K562 (cell line): ENCODE measurements at regions not wholly inside any gene's neighbourhood (a gene's known extent, or its start where the extent isn't known, plus 50 kb on each side); places are given as distances from the start of the nearest gene placed in this dataset.

Experiments
- ATAC-seq: fragments of 200-7000 bp; cut with Tn5 transposase; 3 replicates; pipeline ENCODE4 v1.9.1; 2020; ENCODE audit warnings: moderate library complexity
- BruUV-seq: library from RNA; stranded (reverse); fragments of 400-500 nt; replicated peaks from 2 replicates; lab custom pipeline; 2021; lab: Mats Ljungman, UMichigan
- CTCF ChIA-PET: fragments of 300-600 bp; formaldehyde crosslinking; extraction: SDS; loops from one replicate; lab custom pipeline; 2021; ENCODE audit warnings: low intra/inter-chr PET ratio; lab: Yijun Ruan, JAX
- POLR2A ChIA-PET: fragments of 300-600, 350-650 bp; sonication (Branson Sonifier 250); formaldehyde crosslinking; extraction: SDS; loops from one replicate; lab custom pipeline; 2021; ENCODE audit warnings: antibody characterized with exemption, inconsistent platforms; lab: Yijun Ruan, JAX
- DNase-seq, 4 experiments: peaks; one replicate each; pipeline versions ENCODE4 v3.0.0 to v3.0.0-alpha.2; 2011 to 2018; ENCODE audit warnings: low spot score in 3 of 4, mixed read lengths in 3 of 4; ENCODE audit errors: extremely low read depth in 1 of 4
- FAIRE-seq: peaks from 2 replicates; lab custom pipeline; 2011; peaks lifted over from hg19 to GRCh38; lab: Jason Lieb, UNC
- H2AFZ ChIP-seq: 2 replicates; pipeline ENCODE4 v1.6.0; 2011; ENCODE audit warnings: low read depth, low read length, control low read depth, inconsistent platforms
- H3K27ac ChIP-seq: fragments of 200-600 bp; 3 replicates; pipeline ENCODE4 v1.8.0; 2011; ENCODE audit warnings: low read depth, mild to moderate bottlenecking, control low read depth, inconsistent platforms, low read length, moderate library complexity, mixed read lengths; ENCODE audit errors: extremely low read depth
- H3K27me3 ChIP-seq, 2 experiments: fragments of 300-600 bp in 1 of 2; 2 replicates in 1 of 2; 3 replicates in 1 of 2; pipeline versions ENCODE4 v1.6.0 to v1.8.0; 2011; ENCODE audit warnings: inconsistent platforms in 2 of 2, low read length in 2 of 2, mild to moderate bottlenecking in 1 of 2, mixed read lengths in 1 of 2, moderate library complexity in 1 of 2; ENCODE audit not compliant: control insufficient read depth in 2 of 2, insufficient read depth in 2 of 2
- H3K36me3 ChIP-seq: fragments of 300-600 bp; 3 replicates; pipeline ENCODE4 v1.8.0; 2011; ENCODE audit warnings: mild to moderate bottlenecking, low read length, inconsistent platforms; ENCODE audit not compliant: control insufficient read depth, insufficient read depth
- H3K4me1 ChIP-seq, 2 experiments: fragments of 200-600 bp in 1 of 2; replicated peaks in 1 of 2; 2 replicates in 1 of 2; 3 replicates in 1 of 2; pipeline versions ENCODE4 v1.5.1 to v1.8.0; 2011; ENCODE audit warnings: inconsistent platforms in 2 of 2, low read length in 2 of 2, mild to moderate bottlenecking in 1 of 2, mixed read lengths in 1 of 2, moderate library complexity in 1 of 2; ENCODE audit not compliant: control insufficient read depth in 2 of 2, insufficient read depth in 2 of 2
- H3K4me2 ChIP-seq: 2 replicates; pipeline ENCODE4 v1.6.1; 2011; ENCODE audit warnings: low read length, control low read depth, inconsistent platforms, mixed read lengths; ENCODE audit not compliant: insufficient read depth
- H3K4me3 ChIP-seq: fragments of 200-600 bp; sonication (generic), shearing (Covaris generic); 2 replicates; pipeline ENCODE4 v1.5.1; 2016; ENCODE audit warnings: control low read depth, inconsistent platforms
- H3K79me2 ChIP-seq: fragments of 200-600 bp; 3 replicates; pipeline ENCODE4 v1.8.0; 2011; ENCODE audit warnings: low read length, inconsistent platforms; ENCODE audit not compliant: control insufficient read depth, insufficient read depth
- H3K9ac ChIP-seq, 2 experiments: 2 replicates each; pipeline versions ENCODE4 v1.6.0 to v1.6.1; 2011; ENCODE audit warnings: low read depth in 2 of 2, low read length in 2 of 2, control low read depth in 1 of 2, inconsistent platforms in 1 of 2, mild to moderate bottlenecking in 1 of 2, mixed read lengths in 1 of 2; ENCODE audit not compliant: insufficient read depth in 1 of 2
- H3K9me1 ChIP-seq: one replicate; pipeline ENCODE4 v1.6.0; 2011; ENCODE audit warnings: inconsistent platforms, mild to moderate bottlenecking, low read length, moderate library complexity; ENCODE audit not compliant: control insufficient read depth, insufficient read depth
- H3K9me3 ChIP-seq: replicated peaks from 2 replicates; pipeline ENCODE4 v1.5.1; 2011; ENCODE audit warnings: low read depth, low read length, inconsistent platforms; ENCODE audit not compliant: control insufficient read depth, insufficient read depth
- H4K20me1 ChIP-seq: replicated peaks from 2 replicates; pipeline ENCODE4 v1.6.1; 2011; ENCODE audit warnings: low read length, inconsistent platforms, mixed read lengths; ENCODE audit not compliant: control insufficient read depth, insufficient read depth
- FOXO4 ChIP-seq: fragments of 450-650 bp; formaldehyde crosslinking; IDR thresholded peaks from 2 replicates; pipeline ENCODE4 v1.4.0; 2020; ENCODE audit warnings: mild to moderate bottlenecking, moderate library complexity
- MEF2A ChIP-seq: IDR thresholded peaks from 2 replicates; pipeline ENCODE4 v1.6.1; 2011; ENCODE audit warnings: low read depth, mild to moderate bottlenecking, low read length, moderate library complexity; ENCODE audit not compliant: control insufficient read depth
- MLLT1 ChIP-seq, 2 experiments: fragments of 450-650 bp; IDR thresholded peaks; 2 replicates each; pipeline ENCODE4 v1.6.1; 2016
- NELFE ChIP-seq: IDR thresholded peaks from 2 replicates; pipeline ENCODE4 v1.6.1; 2011; ENCODE audit warnings: mild to moderate bottlenecking; ENCODE audit not compliant: insufficient read depth, insufficient read length
- ZKSCAN3 ChIP-seq: fragments of 250-450 bp; sonication (Bioruptor Pico); IDR thresholded peaks from 2 replicates; pipeline ENCODE4 v1.4.0; 2020
- WGBS: fragments of 100-300 bp; shearing (Covaris generic); methylation state at CpG from one replicate; pipeline ENCODE4 v1.1.6; 2016; ENCODE audit warnings: low coverage, mixed read lengths; ENCODE audit not compliant: insufficient coverage; ENCODE audit errors: missing lambda C conversion rate; 5-methylcytosine and 5-hydroxymethylcytosine counted together
- in situ Hi-C: fragments of 300-500 bp; cut with MboI; formaldehyde crosslinking; loops from 4 replicates; pipeline ENCODE4 v1.15.0; 2018; ENCODE audit warnings: inconsistent platforms, mixed read lengths
- intact Hi-C: fragments of 100-400 bp; cut with micrococcal nuclease; formaldehyde crosslinking; loops from 2 replicates; pipeline ENCODE4 v1.14.2; 2022
- TF ChIP-seq, protein P1 (sequence below): fragments of 200-800 bp; sonication (Bioruptor generic); IDR thresholded peaks from 2 replicates; pipeline ENCODE4 v1.6.1; 2017; ENCODE audit warnings: missing genetic modification characterization, missing compliant biosample characterization
- TF ChIP-seq, protein P2 (sequence below): sonication (generic); formaldehyde crosslinking; IDR thresholded peaks from 2 replicates; pipeline ENCODE4 v1.8.0; 2023; ENCODE audit warnings: missing genetic modification reagents, mild to moderate bottlenecking, borderline replicate concordance
- TF ChIP-seq, protein P3 (sequence below): sonication (generic); formaldehyde crosslinking; IDR thresholded peaks from 2 replicates; pipeline ENCODE4 v1.8.1; 2023; ENCODE audit warnings: mild to moderate bottlenecking, missing genetic modification reagents

- no peak for TF ChIP-seq FOXO4 (CRISPR knock-in tag)
Measured at GRCh38 chr15:38996111-38996631, 431.6 kb upstream of the RASGRP1 start (continued).

DNA sequence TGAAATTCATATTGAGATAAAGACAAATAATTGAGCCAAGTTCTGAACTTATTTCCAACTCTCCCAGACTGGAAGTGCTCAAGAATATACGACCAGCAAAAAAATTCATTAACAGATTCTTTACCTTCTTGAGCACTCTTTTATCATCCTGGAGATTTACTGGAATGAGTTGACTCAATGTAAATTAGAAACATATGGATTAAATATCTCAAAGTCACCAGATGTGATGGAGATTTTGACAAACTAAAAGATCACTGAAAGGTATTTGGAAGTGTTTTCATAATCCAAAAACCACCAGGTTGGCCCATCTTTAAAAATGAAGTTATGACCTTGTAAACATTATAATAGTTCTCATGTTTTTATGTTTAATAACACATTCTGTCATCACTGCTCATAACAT lies 433.2 kb upstream of the RASGRP1 start:
- FAIRE-seq (no peak), DNase-seq (no peak), ATAC-seq (no peak)
- POLR2A ChIA-PET: no interaction called here
- Histone ChIP-seq H3K27me3 (no peaks in the 10 kb centered on the region; a peak in 1 of 5 replicates), H3K4me1 (no peaks in the 10 kb centered on the region), H3K4me3 (no peak overlapping the region), H4K20me1 (no peaks in the 10 kb centered on the region), H2AFZ (no peak overlapping the region), H3K9me3 (no peaks in the 10 kb centered on the region), H3K9ac (no peak overlapping the region), H3K27ac (no peak overlapping the region), H3K9me1 (no peaks in the 10 kb centered on the region), H3K79me2 (no peaks in the 10 kb centered on the region), H3K4me2 (no peak overlapping the region), H3K36me3 (no peaks in the 10 kb centered on the region)
- CTCF ChIA-PET: no interaction called here
- intact Hi-C loops (no loop called here), in situ Hi-C loops (no loop called here)
- WGBS: 0% methylated on average over 1 of the region's 1 CpG
- TF ChIP-seq MEF2A (no peak), ZKSCAN3 (CRISPR knock-in tag) (no peak), MLLT1 (IDR thresholded peaks at IDR 0.05) (no peak), NELFE (no peak)
- TF ChIP-seq, protein P1, sequence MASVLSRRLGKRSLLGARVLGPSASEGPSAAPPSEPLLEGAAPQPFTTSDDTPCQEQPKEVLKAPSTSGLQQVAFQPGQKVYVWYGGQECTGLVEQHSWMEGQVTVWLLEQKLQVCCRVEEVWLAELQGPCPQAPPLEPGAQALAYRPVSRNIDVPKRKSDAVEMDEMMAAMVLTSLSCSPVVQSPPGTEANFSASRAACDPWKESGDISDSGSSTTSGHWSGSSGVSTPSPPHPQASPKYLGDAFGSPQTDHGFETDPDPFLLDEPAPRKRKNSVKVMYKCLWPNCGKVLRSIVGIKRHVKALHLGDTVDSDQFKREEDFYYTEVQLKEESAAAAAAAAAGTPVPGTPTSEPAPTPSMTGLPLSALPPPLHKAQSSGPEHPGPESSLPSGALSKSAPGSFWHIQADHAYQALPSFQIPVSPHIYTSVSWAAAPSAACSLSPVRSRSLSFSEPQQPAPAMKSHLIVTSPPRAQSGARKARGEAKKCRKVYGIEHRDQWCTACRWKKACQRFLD (CRISPR knock-in tag): no peak
- TF ChIP-seq, protein P2, sequence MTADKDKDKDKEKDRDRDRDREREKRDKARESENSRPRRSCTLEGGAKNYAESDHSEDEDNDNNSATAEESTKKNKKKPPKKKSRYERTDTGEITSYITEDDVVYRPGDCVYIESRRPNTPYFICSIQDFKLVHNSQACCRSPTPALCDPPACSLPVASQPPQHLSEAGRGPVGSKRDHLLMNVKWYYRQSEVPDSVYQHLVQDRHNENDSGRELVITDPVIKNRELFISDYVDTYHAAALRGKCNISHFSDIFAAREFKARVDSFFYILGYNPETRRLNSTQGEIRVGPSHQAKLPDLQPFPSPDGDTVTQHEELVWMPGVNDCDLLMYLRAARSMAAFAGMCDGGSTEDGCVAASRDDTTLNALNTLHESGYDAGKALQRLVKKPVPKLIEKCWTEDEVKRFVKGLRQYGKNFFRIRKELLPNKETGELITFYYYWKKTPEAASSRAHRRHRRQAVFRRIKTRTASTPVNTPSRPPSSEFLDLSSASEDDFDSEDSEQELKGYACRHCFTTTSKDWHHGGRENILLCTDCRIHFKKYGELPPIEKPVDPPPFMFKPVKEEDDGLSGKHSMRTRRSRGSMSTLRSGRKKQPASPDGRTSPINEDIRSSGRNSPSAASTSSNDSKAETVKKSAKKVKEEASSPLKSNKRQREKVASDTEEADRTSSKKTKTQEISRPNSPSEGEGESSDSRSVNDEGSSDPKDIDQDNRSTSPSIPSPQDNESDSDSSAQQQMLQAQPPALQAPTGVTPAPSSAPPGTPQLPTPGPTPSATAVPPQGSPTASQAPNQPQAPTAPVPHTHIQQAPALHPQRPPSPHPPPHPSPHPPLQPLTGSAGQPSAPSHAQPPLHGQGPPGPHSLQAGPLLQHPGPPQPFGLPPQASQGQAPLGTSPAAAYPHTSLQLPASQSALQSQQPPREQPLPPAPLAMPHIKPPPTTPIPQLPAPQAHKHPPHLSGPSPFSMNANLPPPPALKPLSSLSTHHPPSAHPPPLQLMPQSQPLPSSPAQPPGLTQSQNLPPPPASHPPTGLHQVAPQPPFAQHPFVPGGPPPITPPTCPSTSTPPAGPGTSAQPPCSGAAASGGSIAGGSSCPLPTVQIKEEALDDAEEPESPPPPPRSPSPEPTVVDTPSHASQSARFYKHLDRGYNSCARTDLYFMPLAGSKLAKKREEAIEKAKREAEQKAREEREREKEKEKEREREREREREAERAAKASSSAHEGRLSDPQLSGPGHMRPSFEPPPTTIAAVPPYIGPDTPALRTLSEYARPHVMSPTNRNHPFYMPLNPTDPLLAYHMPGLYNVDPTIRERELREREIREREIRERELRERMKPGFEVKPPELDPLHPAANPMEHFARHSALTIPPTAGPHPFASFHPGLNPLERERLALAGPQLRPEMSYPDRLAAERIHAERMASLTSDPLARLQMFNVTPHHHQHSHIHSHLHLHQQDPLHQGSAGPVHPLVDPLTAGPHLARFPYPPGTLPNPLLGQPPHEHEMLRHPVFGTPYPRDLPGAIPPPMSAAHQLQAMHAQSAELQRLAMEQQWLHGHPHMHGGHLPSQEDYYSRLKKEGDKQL (CRISPR knock-in tag): no peak
- TF ChIP-seq, protein P3, sequence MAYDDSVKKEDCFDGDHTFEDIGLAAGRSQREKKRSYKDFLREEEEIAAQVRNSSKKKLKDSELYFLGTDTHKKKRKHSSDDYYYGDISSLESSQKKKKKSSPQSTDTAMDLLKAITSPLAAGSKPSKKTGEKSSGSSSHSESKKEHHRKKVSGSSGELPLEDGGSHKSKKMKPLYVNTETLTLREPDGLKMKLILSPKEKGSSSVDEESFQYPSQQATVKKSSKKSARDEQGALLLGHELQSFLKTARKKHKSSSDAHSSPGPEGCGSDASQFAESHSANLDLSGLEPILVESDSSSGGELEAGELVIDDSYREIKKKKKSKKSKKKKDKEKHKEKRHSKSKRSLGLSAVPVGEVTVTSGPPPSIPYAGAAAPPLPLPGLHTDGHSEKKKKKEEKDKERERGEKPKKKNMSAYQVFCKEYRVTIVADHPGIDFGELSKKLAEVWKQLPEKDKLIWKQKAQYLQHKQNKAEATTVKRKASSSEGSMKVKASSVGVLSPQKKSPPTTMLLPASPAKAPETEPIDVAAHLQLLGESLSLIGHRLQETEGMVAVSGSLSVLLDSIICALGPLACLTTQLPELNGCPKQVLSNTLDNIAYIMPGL (CRISPR knock-in tag): no peak
- no TSS peak for BruUV-seq
